Naive thymus-derived CD8-positive, alpha-beta T cell (primary cell): ENCODE measurements at regions not wholly inside any gene's neighbourhood (a gene's known extent, or its start where the extent isn't known, plus 50 kb on each side); places are given as distances from the start of the nearest gene placed in this dataset.

Source experiments
- ATAC-seq, 2 donors: fragments of 150-1000 bp; cut with Tn5 transposase in 1 of 2; sonication (Bioruptor Pico), chemical (Tn5 transposase) in 1 of 2; 1 replicate in 1 of 2; 2 replicates in 1 of 2; pipeline ENCODE4 v1.10.0; 2021; ENCODE audit warnings: mild to moderate bottlenecking in 2 of 2, moderate library complexity in 2 of 2
- POLR2A ChIA-PET: fragments of 350-600 bp; sonication (Branson Sonifier 250); formaldehyde crosslinking; loops from one replicate; lab custom pipeline; 2021; ENCODE audit warnings: antibody characterized with exemption; lab: Charles Lee
- DNase-seq, 10 donors: peaks; one replicate each; pipeline versions ENCODE4 v3.0.0 to v3.0.0-alpha.2; 2020 to 2022
- H3K27ac Mint-ChIP-seq, 10 donors: one replicate each; pipeline ENCODE4 v1.8.0; 2020 to 2022; ENCODE audit warnings: mild to moderate bottlenecking in 10 of 10, mixed read lengths in 10 of 10, moderate library complexity in 4 of 10, inconsistent platforms in 1 of 10
- H3K27me3 Mint-ChIP-seq, 5 donors: one replicate each; pipeline ENCODE4 v1.8.0; 2021 to 2022; ENCODE audit warnings: mixed read lengths in 5 of 5
- H3K36me3 Mint-ChIP-seq, 3 donors: one replicate each; pipeline ENCODE4 v1.8.0; 2020 to 2022; ENCODE audit warnings: mixed read lengths in 3 of 3, mild to moderate bottlenecking in 2 of 3, inconsistent platforms in 1 of 3
- H3K4me1 Mint-ChIP-seq, 4 donors: one replicate each; pipeline ENCODE4 v1.8.0; 2021 to 2022; ENCODE audit warnings: mixed read lengths in 4 of 4
- H3K4me3 Mint-ChIP-seq, 10 donors: one replicate each; pipeline ENCODE4 v1.8.0; 2020 to 2022; ENCODE audit warnings: mild to moderate bottlenecking in 10 of 10, mixed read lengths in 10 of 10, moderate library complexity in 6 of 10, inconsistent platforms in 1 of 10
- H3K9me3 Mint-ChIP-seq, 9 donors: one replicate each; pipeline ENCODE4 v1.8.0; 2020 to 2022; ENCODE audit warnings: mixed read lengths in 9 of 9, mild to moderate bottlenecking in 3 of 9, inconsistent platforms in 1 of 9, moderate library complexity in 1 of 9

DNA sequence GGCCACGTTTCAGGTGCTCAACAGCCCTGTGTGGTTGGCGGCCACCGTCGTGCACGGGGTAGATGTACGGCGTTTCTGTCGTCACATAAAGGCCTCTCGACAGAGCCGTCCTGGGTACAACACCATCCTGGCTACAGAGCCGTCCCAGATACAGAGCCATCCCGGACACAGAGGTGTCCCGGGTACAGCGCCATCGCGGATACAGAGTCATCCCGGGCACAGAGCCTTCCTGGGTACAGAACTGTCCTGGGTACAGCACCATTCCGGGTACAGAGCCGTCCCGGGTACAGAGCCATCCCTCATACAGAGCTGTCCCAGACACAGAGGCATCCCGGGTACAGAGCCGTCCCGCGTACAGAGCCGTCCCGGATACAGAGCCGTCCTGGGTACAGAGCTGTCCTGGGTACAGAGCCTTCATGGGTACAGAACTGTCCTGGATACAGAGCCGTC lies 222.7 kb upstream of the SOX1 start:
- Mint-ChIP-seq H3K27me3 (peaks cover 13 to 27% (median 22%) of the 10 kb centered on the region in 5 donors), H3K27ac (no peak overlapping the region), H3K36me3 (no peaks in the 10 kb centered on the region), H3K4me3 (no peak overlapping the region), H3K4me1 (peaks cover 0 to 2% (median 0%) of the 10 kb centered on the region in 4 donors), H3K9me3 (peaks cover 0 to 18% (median 3%) of the 10 kb centered on the region in 9 donors)
- POLR2A ChIA-PET: no interaction called here
- ATAC-seq: no peak
- DNase-seq: no peak

- ATAC-seq: no peak
- no peak overlapping the region for H3K4me3 Mint-ChIP-seq
- peaks cover 13 to 27% (median 22%) of the 10 kb centered on the region in 5 donors for H3K27me3 Mint-ChIP-seq
- H3K36me3 Mint-ChIP-seq: no peaks in the 10 kb centered on the region
- H3K4me1 Mint-ChIP-seq: peaks cover 0 to 2% (median 0%) of the 10 kb centered on the region in 4 donors
- H3K27ac Mint-ChIP-seq: no peak overlapping the region
- POLR2A ChIA-PET: no interaction called here
- peaks cover 0 to 18% (median 3%) of the 10 kb centered on the region in 9 donors for H3K9me3 Mint-ChIP-seq
- DNase-seq: no peak
Observed at GRCh38 chr13:111844682-111845081, 222.3 kb upstream of the SOX1 start.

DNA sequence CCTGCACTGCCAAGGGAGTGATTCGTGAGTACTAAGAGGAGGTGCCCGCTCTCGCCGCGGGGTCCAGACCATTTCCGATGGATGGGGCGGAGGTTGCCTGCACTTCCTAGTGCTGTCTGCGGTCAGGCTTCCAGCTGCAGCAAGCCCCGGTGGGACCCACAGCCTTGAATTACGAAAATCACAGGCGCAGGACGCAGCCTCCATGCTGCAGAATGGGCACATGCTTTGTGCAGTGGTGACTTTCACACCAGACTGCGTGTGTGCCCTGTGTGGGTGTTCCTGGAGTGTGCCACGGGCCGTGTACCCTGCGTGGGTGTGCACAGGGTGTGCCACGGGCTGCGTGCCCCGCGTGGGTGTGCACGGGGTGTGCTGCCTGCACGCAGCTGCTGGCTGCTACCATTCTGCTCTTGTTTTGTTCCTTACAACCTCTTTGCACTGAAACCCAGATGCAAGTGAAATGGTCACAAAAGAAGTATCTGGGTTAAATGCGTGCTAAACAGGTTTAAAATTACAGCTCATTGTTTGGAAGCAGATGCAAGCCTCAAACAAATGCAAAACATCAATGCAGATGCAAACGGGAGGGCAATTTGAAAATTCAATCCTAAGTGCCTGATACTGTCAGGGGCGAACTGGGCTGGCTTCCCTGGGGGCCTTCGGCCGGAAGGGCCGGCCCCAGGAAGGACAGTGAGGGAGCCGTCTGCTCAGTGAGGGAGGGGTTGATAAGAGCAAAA lies 221.2 kb upstream of the SOX1 start:
- ATAC-seq: no peak
- Mint-ChIP-seq H3K4me3 (no peak overlapping the region), H3K27me3 (peaks cover 13 to 35% (median 22%) of the 10 kb centered on the region in 5 donors), H3K36me3 (no peaks in the 10 kb centered on the region), H3K4me1 (peaks cover 0 to 2% (median 0%) of the 10 kb centered on the region in 4 donors), H3K9me3 (peaks cover 0 to 18% (median 3%) of the 10 kb centered on the region in 9 donors), H3K27ac (no peak overlapping the region)
- DNase-seq: no peak
- POLR2A ChIA-PET: no interaction called here

- peaks cover 0 to 2% (median 0%) of the 10 kb centered on the region in 4 donors for H3K4me1 Mint-ChIP-seq
- POLR2A ChIA-PET: no interaction called here
- H3K27me3 Mint-ChIP-seq: peaks cover 14 to 43% (median 22%) of the 10 kb centered on the region in 5 donors
- DNase-seq (no peak), ATAC-seq (no peak)
- H3K9me3 Mint-ChIP-seq: peaks cover 0 to 18% (median 3%) of the 10 kb centered on the region in 9 donors
- H3K27ac Mint-ChIP-seq: no peak overlapping the region
- no peak overlapping the region for H3K4me3 Mint-ChIP-seq
- no peaks in the 10 kb centered on the region for H3K36me3 Mint-ChIP-seq
Observed at GRCh38 chr13:111846391-111847159, 220.4 kb upstream of the SOX1 start.

DNA sequence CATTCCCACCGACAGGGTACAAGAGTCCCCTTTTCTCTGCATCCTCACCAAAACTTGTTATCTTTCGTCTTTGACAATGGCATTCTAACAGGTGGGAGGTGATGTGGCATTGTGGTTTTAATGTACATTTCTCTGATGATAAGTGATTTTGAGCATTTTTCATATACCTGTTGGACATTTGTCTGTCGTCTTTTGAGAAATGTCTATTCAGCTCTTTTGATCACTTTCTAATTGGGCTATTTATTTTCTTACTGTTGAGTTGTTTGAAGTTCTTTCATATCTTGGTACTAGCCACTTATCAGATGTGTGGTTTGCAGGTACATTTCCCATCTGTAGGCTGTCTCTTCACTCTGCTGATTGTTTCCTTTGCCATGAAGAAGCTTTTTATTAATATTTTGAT lies 219.0 kb upstream of the SOX1 start:
- no peak overlapping the region for H3K4me3 Mint-ChIP-seq
- H3K27me3 Mint-ChIP-seq: peaks cover 14 to 43% (median 22%) of the 10 kb centered on the region in 5 donors
- ATAC-seq (no peak), DNase-seq (no peak)
- H3K4me1 Mint-ChIP-seq: peaks cover 0 to 2% (median 0%) of the 10 kb centered on the region in 4 donors
- POLR2A ChIA-PET: no interaction called here
- no peaks in the 10 kb centered on the region for H3K36me3 Mint-ChIP-seq
- no peak overlapping the region for H3K27ac Mint-ChIP-seq
- H3K9me3 Mint-ChIP-seq: peaks cover 0 to 18% (median 3%) of the 10 kb centered on the region in 9 donors

GRCh38 chr13:111850458-111850857 lies 216.5 kb upstream of the SOX1 start:
- H3K27ac Mint-ChIP-seq: peak overlapping the region in 1 of 10 donors; percentile 18
- DNase-seq (no peak), ATAC-seq (no peak)
- H3K4me1 Mint-ChIP-seq: peaks cover 0 to 2% (median 0%) of the 10 kb centered on the region in 4 donors
- H3K4me3 Mint-ChIP-seq: no peak overlapping the region
- peaks cover 14 to 45% (median 26%) of the 10 kb centered on the region in 5 donors for H3K27me3 Mint-ChIP-seq
- H3K36me3 Mint-ChIP-seq: no peaks in the 10 kb centered on the region
- peaks cover 0 to 11% (median 2%) of the 10 kb centered on the region in 9 donors for H3K9me3 Mint-ChIP-seq
- POLR2A ChIA-PET: no interaction called here

DNA sequence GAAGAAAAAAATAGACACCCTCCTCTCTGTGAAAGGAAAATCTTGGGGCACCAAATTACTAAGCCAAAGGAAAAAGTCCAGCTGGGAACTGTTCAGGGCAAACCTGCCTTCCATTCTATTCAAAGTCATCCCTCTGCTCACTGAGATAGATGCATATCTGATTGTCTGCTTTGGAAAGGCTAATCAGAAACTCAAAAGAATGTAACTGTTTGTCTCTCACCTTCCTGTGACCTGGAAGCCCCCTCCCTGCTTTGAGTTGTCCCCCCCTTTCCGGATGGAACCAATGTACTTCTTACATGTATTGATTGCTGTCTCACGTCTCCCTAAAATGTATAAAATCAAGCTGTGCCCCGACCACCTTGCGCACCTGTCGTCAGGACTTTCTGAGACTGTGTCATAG lies 216.0 kb upstream of the SOX1 start:
- no peak for ATAC-seq
- peaks cover 14 to 50% (median 26%) of the 10 kb centered on the region in 5 donors for H3K27me3 Mint-ChIP-seq
- no peaks in the 10 kb centered on the region for H3K36me3 Mint-ChIP-seq
- peaks cover 0 to 11% (median 2%) of the 10 kb centered on the region in 9 donors for H3K9me3 Mint-ChIP-seq
- POLR2A ChIA-PET: no interaction called here
- H3K4me1 Mint-ChIP-seq: peaks cover 0 to 2% (median 0%) of the 10 kb centered on the region in 4 donors
- DNase-seq: no peak
- no peak overlapping the region for H3K4me3 Mint-ChIP-seq
- no peak overlapping the region for H3K27ac Mint-ChIP-seq

DNA sequence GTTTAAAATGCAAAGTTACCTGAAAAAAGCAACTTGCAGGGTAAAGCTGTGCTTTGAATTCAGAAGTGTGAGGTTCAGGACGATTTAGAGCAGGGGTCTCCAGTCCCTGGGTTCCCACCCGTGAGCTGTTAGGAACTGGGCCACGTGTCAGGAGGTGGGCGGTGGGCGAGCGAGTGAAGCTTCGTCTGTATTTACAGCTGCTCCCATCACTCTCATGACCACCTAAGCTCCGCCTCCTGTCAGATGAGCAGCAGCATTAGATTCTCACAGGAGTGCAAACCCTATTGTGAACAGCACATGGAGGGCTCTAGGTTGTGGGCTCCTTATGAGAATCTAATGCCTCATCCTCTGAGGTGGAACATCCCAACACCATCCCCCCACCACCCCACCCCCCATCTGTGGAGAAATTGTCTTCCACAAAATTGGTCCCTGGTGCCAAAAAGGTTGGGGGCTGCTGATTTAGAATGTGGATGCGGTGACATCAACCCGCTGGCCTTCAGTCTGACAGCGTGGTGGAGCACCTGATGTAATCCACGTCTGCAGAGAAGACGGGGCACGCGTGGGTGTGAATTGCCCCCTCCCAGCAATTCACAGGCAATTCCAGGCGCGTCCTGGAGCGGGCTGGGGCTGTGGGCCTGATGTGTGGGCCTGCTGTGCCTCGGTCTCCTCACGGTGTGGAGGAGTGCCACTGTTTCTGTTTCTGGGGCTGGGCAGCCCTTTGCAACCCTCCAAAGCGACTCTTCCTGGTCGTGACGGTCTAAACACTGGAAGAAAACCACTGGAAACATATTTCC lies 214.0 kb upstream of the SOX1 start:
- DNase-seq (no peak), ATAC-seq (no peak)
- no peak overlapping the region for H3K27ac Mint-ChIP-seq
- no peak overlapping the region for H3K4me3 Mint-ChIP-seq
- H3K9me3 Mint-ChIP-seq: peaks cover 0 to 6% (median 0%) of the 10 kb centered on the region in 9 donors
- H3K4me1 Mint-ChIP-seq: no peaks in the 10 kb centered on the region
- H3K36me3 Mint-ChIP-seq: no peaks in the 10 kb centered on the region
- POLR2A ChIA-PET: no interaction called here
- H3K27me3 Mint-ChIP-seq: peaks cover 4 to 47% (median 22%) of the 10 kb centered on the region in 5 donors

GRCh38 chr13:111853721-111854120 lies 213.2 kb upstream of the SOX1 start:
- Mint-ChIP-seq H3K27me3 (peaks cover 1 to 41% (median 17%) of the 10 kb centered on the region in 5 donors), H3K4me1 (no peaks in the 10 kb centered on the region), H3K4me3 (no peak overlapping the region), H3K27ac (no peak overlapping the region), H3K36me3 (no peaks in the 10 kb centered on the region), H3K9me3 (peaks cover 0 to 2% (median 0%) of the 10 kb centered on the region in 9 donors)
- ATAC-seq (no peak), DNase-seq (no peak)
- POLR2A ChIA-PET: no interaction called here

DNA sequence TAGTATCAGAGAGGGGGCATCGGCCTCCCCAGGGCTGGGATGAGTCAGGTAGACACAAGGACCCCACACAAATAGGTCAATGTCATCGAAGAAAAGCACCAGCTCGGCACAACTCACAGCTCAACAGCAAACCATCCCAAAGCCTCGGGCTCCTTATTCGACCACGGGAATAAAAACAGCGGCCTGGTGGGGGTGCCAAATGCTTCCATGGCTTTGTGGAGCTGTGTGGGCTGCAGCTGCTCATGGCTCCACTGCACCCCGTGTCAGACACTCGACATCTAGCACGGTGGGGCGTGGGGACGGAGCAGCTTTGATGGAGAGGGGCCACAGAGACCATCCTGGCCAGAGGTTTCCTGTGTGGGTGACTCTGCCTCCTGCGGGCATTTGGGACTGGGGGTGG lies 212.5 kb upstream of the SOX1 start:
- Mint-ChIP-seq H3K36me3 (no peaks in the 10 kb centered on the region), H3K4me3 (no peak overlapping the region), H3K27me3 (peaks cover 1 to 41% (median 17%) of the 10 kb centered on the region in 5 donors)

DNA sequence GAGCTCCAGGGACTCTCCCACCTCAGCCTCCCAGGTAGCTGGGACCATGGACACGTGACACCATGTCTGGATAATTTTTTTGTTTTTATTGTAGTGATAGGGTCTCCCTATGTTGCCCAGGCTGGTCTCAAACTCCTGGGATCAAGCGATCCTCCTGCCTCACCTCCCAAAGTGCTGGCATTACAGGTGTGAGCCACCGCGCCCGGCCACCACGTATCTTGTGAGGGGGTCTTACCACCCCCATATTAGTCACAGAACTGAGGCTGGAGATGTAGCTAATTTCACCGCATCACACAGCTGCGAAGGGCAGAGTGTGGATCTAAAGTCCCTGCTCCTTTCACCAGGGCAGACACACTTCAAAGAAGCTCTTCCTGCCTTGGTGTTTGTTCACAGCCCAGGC lies 211.8 kb upstream of the SOX1 start:
- Mint-ChIP-seq H3K4me3 (no peak overlapping the region), H3K4me1 (no peaks in the 10 kb centered on the region), H3K36me3 (no peaks in the 10 kb centered on the region), H3K9me3 (peaks cover 0 to 3% (median 0%) of the 10 kb centered on the region in 9 donors), H3K27ac (no peak overlapping the region), H3K27me3 (peaks cover 1 to 38% (median 17%) of the 10 kb centered on the region in 5 donors)
- ATAC-seq: no peak
- POLR2A ChIA-PET: no interaction called here
- no peak for DNase-seq

More for the DNA sequence above, 212.5 kb upstream of the SOX1 start:
- ATAC-seq (no peak), DNase-seq (no peak)
- Mint-ChIP-seq H3K27ac (no peak overlapping the region), H3K9me3 (peaks cover 0 to 2% (median 0%) of the 10 kb centered on the region in 9 donors), H3K4me1 (no peaks in the 10 kb centered on the region)
- POLR2A ChIA-PET: no interaction called here

GRCh38 chr13:111855786-111856185 lies 211.2 kb upstream of the SOX1 start:
- no peak overlapping the region for H3K4me3 Mint-ChIP-seq
- peaks cover 0 to 9% (median under 1%) of the 10 kb centered on the region in 9 donors for H3K9me3 Mint-ChIP-seq
- peaks cover 1 to 40% (median 15%) of the 10 kb centered on the region in 5 donors for H3K27me3 Mint-ChIP-seq
- no peaks in the 10 kb centered on the region for H3K36me3 Mint-ChIP-seq
- no peak for ATAC-seq
- no peak overlapping the region for H3K27ac Mint-ChIP-seq
- POLR2A ChIA-PET: no interaction called here
- no peak for DNase-seq
- H3K4me1 Mint-ChIP-seq: no peaks in the 10 kb centered on the region
